22Rv1 (cell line): ENCODE measurements at regions not wholly inside any gene's neighbourhood (a gene's known extent, or its start where the extent isn't known, plus 50 kb on each side); places are given as distances from the start of the nearest gene placed in this dataset.

Experiments used
- ZFX ChIP-seq: fragments of 450-650 bp; IDR thresholded peaks from 2 replicates; pipeline ENCODE4 v1.6.1; 2017; ENCODE audit warnings: antibody characterized with exemption, borderline replicate concordance
- TF ChIP-seq, protein P1 (sequence below): fragments of 450-650 bp; IDR thresholded peaks from 2 replicates; pipeline ENCODE4 v1.5.1; 2017; ENCODE audit warnings: mild to moderate bottlenecking

- TF ChIP-seq, protein P1, sequence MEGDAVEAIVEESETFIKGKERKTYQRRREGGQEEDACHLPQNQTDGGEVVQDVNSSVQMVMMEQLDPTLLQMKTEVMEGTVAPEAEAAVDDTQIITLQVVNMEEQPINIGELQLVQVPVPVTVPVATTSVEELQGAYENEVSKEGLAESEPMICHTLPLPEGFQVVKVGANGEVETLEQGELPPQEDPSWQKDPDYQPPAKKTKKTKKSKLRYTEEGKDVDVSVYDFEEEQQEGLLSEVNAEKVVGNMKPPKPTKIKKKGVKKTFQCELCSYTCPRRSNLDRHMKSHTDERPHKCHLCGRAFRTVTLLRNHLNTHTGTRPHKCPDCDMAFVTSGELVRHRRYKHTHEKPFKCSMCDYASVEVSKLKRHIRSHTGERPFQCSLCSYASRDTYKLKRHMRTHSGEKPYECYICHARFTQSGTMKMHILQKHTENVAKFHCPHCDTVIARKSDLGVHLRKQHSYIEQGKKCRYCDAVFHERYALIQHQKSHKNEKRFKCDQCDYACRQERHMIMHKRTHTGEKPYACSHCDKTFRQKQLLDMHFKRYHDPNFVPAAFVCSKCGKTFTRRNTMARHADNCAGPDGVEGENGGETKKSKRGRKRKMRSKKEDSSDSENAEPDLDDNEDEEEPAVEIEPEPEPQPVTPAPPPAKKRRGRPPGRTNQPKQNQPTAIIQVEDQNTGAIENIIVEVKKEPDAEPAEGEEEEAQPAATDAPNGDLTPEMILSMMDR, result no peak
- TF ChIP-seq ZFX, result no peak
These were observed 321.4 kb downstream of the MATN1 start for GRCh38 chr1:30402031-30402430.
